ENCODE measurements at regions not wholly inside any gene's neighbourhood (a gene's known extent, or its start where the extent isn't known, plus 50 kb on each side); places are given as distances from the start of the nearest gene placed in this dataset.

DNA sequence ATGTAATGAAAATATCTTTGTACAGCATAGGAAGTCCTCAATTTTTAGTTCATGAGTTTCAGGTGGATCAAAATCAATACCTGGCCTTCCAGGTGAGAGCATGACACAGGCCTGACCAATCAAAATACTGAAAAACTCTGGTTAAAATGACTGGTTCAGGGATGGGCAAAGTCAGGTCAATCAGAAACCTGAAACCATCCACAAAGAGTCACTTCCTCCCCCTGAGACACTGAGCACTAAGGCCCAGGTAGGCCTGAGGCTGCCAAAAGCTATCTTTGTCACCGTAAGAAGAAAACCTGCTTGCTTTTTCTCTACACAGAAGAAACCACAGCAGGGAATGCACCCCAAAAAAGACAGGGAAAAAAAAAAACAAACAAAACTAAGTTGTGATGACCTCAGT lies 444.8 kb downstream of the TLR4 start:
- TF ChIP-seq, protein P1, sequence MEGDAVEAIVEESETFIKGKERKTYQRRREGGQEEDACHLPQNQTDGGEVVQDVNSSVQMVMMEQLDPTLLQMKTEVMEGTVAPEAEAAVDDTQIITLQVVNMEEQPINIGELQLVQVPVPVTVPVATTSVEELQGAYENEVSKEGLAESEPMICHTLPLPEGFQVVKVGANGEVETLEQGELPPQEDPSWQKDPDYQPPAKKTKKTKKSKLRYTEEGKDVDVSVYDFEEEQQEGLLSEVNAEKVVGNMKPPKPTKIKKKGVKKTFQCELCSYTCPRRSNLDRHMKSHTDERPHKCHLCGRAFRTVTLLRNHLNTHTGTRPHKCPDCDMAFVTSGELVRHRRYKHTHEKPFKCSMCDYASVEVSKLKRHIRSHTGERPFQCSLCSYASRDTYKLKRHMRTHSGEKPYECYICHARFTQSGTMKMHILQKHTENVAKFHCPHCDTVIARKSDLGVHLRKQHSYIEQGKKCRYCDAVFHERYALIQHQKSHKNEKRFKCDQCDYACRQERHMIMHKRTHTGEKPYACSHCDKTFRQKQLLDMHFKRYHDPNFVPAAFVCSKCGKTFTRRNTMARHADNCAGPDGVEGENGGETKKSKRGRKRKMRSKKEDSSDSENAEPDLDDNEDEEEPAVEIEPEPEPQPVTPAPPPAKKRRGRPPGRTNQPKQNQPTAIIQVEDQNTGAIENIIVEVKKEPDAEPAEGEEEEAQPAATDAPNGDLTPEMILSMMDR (IDR thresholded peaks at IDR 0.05; ENCODE audit: low read length), result no peak
- no peak for TF ChIP-seq EZH2 (IDR thresholded peaks at IDR 0.05; ENCODE audit: borderline replicate concordance, low read length)

All from OCI-LY1 (cell line).